ENCODE measurements at regions not wholly inside any gene's neighbourhood (a gene's known extent, or its start where the extent isn't known, plus 50 kb on each side); places are given as distances from the start of the nearest gene placed in this dataset.

- DNase-seq (no peak), ATAC-seq (no peak)
- Mint-ChIP-seq H3K4me3 (no peak overlapping the region), H3K9me3 (peaks cover 5% of the 10 kb centered on the region), H3K27ac (no peak overlapping the region), H3K4me1 (no peaks in the 10 kb centered on the region), H3K36me3 (ENCODE audit: low read depth) (no peaks in the 10 kb centered on the region), H3K27me3 (peaks cover 21% of the 10 kb centered on the region)
Measured at GRCh38 chr17:79137015-79137788, 62.6 kb downstream of the ENGASE start.

GRCh38 chr17:79136596-79136995 is 62.0 kb downstream of the ENGASE start:
- H3K36me3 Mint-ChIP-seq (ENCODE audit: low read depth): no peaks in the 10 kb centered on the region
- no peak for ATAC-seq
- H3K9me3 Mint-ChIP-seq: peaks cover 5% of the 10 kb centered on the region
- H3K4me1 Mint-ChIP-seq: no peaks in the 10 kb centered on the region
- no peak overlapping the region for H3K27ac Mint-ChIP-seq
- DNase-seq: no peak
- H3K4me3 Mint-ChIP-seq: no peak overlapping the region
- H3K27me3 Mint-ChIP-seq: peaks cover 17% of the 10 kb centered on the region

All from activated naive CD8-positive, alpha-beta T cell treated with anti-CD3 and anti-CD28 coated beads, Interleukin-2, amount 50 U/mL, for 24 hours (primary cell).